Choroid plexus epithelial cell (primary cell): ENCODE measurements at regions not wholly inside any gene's neighbourhood (a gene's known extent, or its start where the extent isn't known, plus 50 kb on each side); places are given as distances from the start of the nearest gene placed in this dataset.

Source experiments
- DNase-seq: peaks from one replicate; pipeline ENCODE4 v3.0.0-alpha.2; 2010; ENCODE audit warnings: low read depth
- H3K4me3 ChIP-seq: 2 replicates; pipeline ENCODE4 v1.5.1; 2011; ENCODE audit warnings: low read depth, mild to moderate bottlenecking, control low read depth, low read length, moderate library complexity
- TF ChIP-seq, protein P1 (sequence below): conservative IDR thresholded peaks from 2 replicates; pipeline ENCODE4 v1.5.1; 2011; ENCODE audit warnings: low read depth, mild to moderate bottlenecking, control low read depth, inconsistent platforms, low read length, moderate library complexity

DNA sequence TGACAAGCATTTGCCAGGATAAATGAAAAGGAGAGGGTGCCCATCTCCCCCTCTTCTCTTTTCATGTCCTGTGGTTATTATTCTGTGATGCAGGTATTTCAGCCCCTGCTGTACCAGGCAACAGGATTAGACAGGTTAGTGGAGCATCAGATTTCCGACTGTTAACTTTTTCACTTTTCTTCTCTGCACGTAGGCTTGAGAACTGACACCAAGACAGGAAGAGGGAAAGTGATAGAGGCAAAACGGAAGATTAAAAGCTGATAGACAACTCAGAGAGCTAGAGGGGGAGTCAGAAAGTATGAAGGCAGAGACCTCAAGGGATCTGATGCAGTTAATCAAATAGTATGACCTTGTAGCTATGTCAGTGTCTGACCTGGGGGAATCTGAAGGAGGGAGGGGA lies 132.8 kb downstream of the SOX9 start:
- TF ChIP-seq, protein P1, sequence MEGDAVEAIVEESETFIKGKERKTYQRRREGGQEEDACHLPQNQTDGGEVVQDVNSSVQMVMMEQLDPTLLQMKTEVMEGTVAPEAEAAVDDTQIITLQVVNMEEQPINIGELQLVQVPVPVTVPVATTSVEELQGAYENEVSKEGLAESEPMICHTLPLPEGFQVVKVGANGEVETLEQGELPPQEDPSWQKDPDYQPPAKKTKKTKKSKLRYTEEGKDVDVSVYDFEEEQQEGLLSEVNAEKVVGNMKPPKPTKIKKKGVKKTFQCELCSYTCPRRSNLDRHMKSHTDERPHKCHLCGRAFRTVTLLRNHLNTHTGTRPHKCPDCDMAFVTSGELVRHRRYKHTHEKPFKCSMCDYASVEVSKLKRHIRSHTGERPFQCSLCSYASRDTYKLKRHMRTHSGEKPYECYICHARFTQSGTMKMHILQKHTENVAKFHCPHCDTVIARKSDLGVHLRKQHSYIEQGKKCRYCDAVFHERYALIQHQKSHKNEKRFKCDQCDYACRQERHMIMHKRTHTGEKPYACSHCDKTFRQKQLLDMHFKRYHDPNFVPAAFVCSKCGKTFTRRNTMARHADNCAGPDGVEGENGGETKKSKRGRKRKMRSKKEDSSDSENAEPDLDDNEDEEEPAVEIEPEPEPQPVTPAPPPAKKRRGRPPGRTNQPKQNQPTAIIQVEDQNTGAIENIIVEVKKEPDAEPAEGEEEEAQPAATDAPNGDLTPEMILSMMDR, result no peak
- no peak overlapping the region for H3K4me3 ChIP-seq
- DNase-seq, result no peak

DNA sequence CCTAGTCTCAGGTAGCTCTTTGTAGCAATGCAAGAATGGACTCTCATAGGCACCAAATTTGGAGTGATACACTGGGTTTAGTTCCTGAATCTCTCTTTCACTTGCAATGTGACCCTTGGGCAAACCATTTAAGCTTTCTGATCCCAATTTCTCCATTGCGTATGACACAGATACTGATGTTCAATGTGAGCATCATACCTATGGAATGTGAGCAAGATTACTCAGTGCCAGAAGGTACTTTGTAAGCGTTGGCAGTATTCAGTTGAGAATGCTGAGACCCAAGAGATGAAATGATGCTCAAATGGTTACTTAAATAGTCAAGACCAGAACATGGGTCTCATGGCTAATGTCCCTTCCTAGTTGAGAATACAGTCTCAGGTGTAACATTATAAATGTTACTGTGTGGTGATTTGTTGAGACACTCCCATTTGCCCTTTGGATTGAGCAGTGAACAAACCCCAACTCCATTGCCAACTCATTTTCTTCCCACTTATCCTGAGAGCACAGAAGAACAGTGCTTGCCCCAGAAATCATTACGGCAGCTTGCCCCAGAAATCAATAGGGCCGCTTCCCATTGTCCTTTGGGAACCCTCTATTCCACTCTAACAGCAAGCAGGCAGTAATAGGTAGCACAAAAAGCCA lies 134.1 kb downstream of the SOX9 start:
- TF ChIP-seq, protein P1, result no peak
- H3K4me3 ChIP-seq, result no peak overlapping the region
- DNase-seq, result no peak

DNA sequence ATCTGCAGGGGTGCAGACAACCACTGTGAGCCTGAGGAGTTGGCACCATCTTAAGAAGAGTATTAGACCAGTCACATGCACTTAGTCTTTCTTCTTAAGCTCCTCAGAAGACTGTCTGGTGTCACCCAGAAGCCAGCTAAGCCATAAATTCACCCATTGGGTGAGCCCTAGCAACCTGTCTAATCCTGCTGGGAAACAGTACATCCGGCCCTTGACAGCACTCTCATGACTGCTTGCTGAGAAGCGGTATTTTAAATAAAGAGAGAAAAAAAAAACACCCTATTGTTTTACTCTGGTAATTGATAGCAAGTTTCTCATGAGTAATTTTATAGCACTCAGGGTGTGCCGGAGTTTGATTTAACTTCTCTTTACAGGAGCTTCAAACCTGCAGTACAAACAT lies 134.7 kb downstream of the SOX9 start:
- TF ChIP-seq, protein P1, result no peak
- no peak for DNase-seq

DNA sequence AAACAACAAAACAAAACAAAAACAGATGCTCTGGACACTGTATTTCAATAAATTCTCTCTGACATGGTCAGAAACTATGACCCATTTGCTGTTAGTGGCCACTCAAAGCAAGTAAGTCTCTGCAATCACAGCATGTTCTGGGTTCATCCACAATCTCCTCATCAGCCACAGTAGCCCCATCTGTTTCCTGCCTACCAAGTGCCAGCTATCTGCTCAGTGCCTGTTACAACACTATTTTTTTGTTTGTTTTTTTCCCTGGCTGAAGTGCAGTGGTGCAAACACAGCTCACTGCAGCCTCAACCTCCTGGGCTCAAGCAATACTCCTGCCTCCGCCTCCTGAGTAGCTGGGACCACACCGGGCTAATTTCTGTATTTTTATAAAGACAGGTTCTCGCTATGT lies 137.9 kb downstream of the SOX9 start:
- no peak for DNase-seq
- TF ChIP-seq, protein P1, result no peak
- no peak overlapping the region for H3K4me3 ChIP-seq

More for the DNA sequence above, 134.7 kb downstream of the SOX9 start:
- H3K4me3 ChIP-seq, result no peak overlapping the region

DNA sequence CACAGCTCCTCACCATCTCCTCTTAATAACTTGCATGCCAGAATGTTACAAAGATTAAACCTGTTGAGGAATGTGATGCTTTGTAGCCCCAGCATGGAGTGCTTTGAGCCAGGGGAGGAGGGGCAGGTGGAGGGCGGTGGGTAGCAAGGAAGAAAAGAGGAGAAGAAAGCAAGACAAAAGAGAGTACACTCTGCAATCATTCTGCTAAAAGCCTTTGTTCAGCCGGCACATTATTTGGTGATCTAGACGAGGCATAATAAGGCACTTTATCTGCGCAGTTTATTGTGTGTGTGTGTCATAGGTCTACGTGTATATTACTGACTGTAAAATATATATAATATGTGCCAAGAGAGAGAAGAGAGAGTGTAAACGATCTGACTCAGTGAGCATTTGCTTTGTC lies 139.1 kb downstream of the SOX9 start:
- no peak for DNase-seq
- TF ChIP-seq, protein P1, result no peak
- no peak overlapping the region for H3K4me3 ChIP-seq

DNA sequence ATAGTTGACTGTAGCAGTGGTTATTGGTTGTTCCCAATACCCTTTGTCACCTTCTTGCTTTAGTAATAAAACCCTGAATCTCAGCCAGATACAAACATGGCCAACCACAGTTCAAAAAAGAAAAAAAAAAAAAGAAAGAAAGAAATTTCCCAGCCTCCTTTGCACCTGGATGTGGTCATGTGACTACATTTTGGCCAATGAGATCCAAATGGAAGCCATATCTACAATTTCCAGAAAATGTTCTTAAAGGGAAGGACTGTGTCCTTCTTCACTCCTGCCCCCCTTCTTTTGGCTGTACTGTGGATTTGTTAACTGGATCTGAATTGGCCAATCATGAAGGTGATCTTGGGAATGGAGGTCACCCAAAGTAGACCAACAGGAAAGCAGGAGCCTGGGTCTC lies 141.9 kb downstream of the SOX9 start:
- DNase-seq, result no peak
- TF ChIP-seq, protein P1, result no peak
- H3K4me3 ChIP-seq, result no peak overlapping the region

DNA sequence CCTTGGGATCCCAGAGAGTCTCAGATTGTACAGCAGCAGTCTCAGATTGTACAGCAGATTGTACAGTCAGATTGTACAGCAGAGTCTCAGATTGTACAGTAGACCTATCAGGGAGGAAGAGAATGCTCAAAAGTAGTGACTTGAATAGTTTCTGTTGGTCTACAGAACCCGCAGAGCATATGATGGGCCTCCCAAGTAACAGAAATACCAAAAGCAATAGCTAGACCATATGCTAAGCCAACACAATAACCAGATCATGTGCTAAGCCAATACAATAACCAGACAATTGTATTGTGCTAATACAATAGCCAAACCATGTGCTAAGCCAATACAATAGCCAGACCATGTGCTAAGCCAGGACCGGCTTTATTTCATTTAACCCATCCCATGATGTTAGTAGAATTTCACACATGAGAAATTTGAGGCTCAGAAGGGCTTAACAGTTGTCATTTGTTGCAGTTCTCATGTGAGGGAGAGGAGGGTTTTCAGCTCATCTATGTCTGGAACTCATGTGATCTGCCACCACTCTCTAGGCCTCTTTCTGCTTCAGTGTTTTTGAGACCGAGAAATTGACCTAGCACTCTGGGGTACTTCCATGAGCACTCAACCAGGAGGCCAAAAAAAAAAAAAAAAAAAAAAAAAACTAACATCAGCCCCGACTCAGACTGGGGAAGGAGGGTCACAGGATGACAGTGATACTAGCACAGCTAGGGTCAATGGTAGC lies 144.0 kb downstream of the SOX9 start:
- DNase-seq, result no peak
- no peak overlapping the region for H3K4me3 ChIP-seq
- TF ChIP-seq, protein P1, result no peak
